B cell (primary cell): ENCODE measurements at regions not wholly inside any gene's neighbourhood (a gene's known extent, or its start where the extent isn't known, plus 50 kb on each side); places are given as distances from the start of the nearest gene placed in this dataset.

ENCODE experiments used
- CTCF ChIP-seq: fragments of 200-600 bp; IDR thresholded peaks from one replicate; pipeline ENCODE4 v1.8.0; 2022; ENCODE audit warnings: antibody characterized with exemption, mild to moderate bottlenecking
- EZH2 ChIP-seq: IDR thresholded peaks from 2 replicates; pipeline ENCODE4 v1.6.1; 2012; ENCODE audit warnings: borderline replicate concordance, low read depth, mild to moderate bottlenecking, moderate library complexity, low read length; ENCODE audit not compliant: insufficient read depth, poor library complexity, severe bottlenecking

GRCh38 chr2:64865831-64866345 is 123.3 kb upstream of the SLC1A4 start:
- TF ChIP-seq CTCF: peak; percentile 44
- no peak for TF ChIP-seq EZH2
